ENCODE measurements at regions not wholly inside any gene's neighbourhood (a gene's known extent, or its start where the extent isn't known, plus 50 kb on each side); places are given as distances from the start of the nearest gene placed in this dataset.

GRCh38 chr10:100612601-100613595 lies 77.2 kb downstream of the HIF1AN start:
- H3K9me3 Mint-ChIP-seq: no peaks in the 10 kb centered on the region
- DNase-seq: no peak
- H3K4me3 Mint-ChIP-seq: no peak overlapping the region
- no peaks in the 10 kb centered on the region for H3K4me1 Mint-ChIP-seq
- intact Hi-C loops (cut with micrococcal nuclease): no loop called here
- H3K36me3 Mint-ChIP-seq (ENCODE audit: low read depth): no peaks in the 10 kb centered on the region
- peaks cover 37% of the 10 kb centered on the region for H3K27me3 Mint-ChIP-seq
- no peak overlapping the region for H3K27ac Mint-ChIP-seq

GRCh38 chr10:100613846-100614245 lies 78.1 kb downstream of the HIF1AN start:
- Mint-ChIP-seq H3K27ac (no peak overlapping the region), H3K27me3 (peaks cover 37% of the 10 kb centered on the region), H3K36me3 (ENCODE audit: low read depth) (no peaks in the 10 kb centered on the region), H3K4me3 (no peak overlapping the region), H3K4me1 (no peaks in the 10 kb centered on the region), H3K9me3 (no peaks in the 10 kb centered on the region)
- intact Hi-C loops (cut with micrococcal nuclease): no loop called here
- no peak for DNase-seq

DNA sequence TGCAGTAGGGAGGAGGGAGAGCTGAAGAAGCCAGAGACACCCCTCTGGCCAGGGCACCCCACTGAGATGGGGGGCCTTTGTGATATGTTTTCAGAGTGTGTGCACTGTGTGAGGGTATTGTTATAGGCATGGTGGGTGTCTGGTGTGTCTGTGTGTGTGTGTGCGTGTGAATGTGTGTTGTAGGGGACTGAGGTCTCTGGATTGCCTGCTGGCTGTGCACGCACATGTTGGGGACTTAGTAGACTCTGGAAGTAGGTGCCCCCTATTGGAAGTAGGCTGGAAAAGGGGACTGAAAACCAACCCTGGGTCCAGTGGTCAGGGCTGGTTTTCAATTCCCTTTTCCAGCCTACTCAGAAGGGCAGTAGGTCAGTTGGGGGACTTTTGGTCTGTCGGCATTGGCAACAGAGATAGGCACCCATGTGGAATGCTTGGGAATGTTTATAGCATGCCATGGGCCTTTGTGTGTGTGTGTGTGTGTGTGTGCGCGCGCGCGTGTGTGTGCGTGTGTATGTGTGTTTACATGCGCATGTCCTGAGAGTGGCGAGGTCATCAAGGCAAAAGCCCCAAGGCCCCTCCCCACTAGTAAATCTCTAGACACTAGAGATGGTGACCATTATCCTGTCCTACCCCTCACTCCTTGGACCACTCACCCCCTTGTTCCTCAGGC lies 78.8 kb downstream of the HIF1AN start:
- H3K9me3 Mint-ChIP-seq: no peaks in the 10 kb centered on the region
- intact Hi-C loops (cut with micrococcal nuclease): no loop called here
- no peak overlapping the region for H3K4me3 Mint-ChIP-seq
- DNase-seq: no peak
- no peaks in the 10 kb centered on the region for H3K4me1 Mint-ChIP-seq
- H3K27me3 Mint-ChIP-seq: peaks cover 44% of the 10 kb centered on the region
- H3K36me3 Mint-ChIP-seq (ENCODE audit: low read depth): no peaks in the 10 kb centered on the region
- no peak overlapping the region for H3K27ac Mint-ChIP-seq

DNA sequence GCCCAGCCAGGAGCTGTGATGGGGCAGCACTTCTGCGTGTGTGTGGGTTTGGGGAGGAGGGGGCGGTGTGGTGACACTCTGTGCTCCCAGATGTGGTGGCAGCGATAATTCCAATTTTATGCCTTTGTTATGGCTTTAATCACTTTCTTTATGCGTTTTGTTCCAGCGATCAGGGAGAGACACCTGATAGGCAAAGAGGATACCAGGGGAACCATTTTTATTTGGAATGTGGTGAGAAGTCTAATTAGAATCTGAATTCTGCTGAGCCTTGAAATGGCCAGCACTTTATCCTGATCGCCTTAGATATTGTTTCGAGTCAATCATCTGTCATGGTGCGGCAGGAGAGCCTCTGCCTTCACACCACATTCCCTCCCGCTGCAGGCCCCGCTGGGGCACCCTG lies 79.5 kb downstream of the HIF1AN start:
- no peak for DNase-seq
- Mint-ChIP-seq H3K27me3 (peaks cover 49% of the 10 kb centered on the region), H3K9me3 (no peaks in the 10 kb centered on the region), H3K4me3 (no peak overlapping the region), H3K27ac (no peak overlapping the region), H3K36me3 (ENCODE audit: low read depth) (no peaks in the 10 kb centered on the region), H3K4me1 (no peaks in the 10 kb centered on the region)
- intact Hi-C loops (cut with micrococcal nuclease): no loop called here

DNA sequence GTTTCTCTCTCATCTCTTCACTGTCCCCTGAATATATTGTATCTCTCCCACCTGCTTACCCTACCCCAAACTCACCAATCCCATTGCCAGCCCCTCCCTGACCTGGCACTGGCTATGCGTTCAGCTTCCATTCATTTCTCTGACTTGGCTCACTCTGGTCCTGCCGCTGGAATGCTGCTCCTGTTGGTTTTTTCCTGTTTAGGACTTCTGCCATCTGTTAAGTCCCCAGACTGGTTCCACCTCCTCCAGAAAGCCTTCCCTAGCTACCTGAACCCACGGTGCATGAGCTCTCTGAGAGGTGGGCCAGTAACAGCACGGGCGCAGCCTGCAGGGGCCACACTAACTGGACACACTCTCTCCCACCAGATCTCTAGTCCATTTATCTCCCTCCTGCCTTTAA lies 80.2 kb downstream of the HIF1AN start:
- Mint-ChIP-seq H3K27ac (no peak overlapping the region), H3K36me3 (ENCODE audit: low read depth) (no peaks in the 10 kb centered on the region), H3K27me3 (peaks cover 51% of the 10 kb centered on the region), H3K4me1 (no peaks in the 10 kb centered on the region), H3K4me3 (no peak overlapping the region), H3K9me3 (no peaks in the 10 kb centered on the region)
- DNase-seq: no peak
- intact Hi-C loops (cut with micrococcal nuclease): no loop called here

- Mint-ChIP-seq H3K9me3 (no peaks in the 10 kb centered on the region), H3K4me3 (no peak overlapping the region), H3K36me3 (ENCODE audit: low read depth) (no peaks in the 10 kb centered on the region), H3K27ac (no peak overlapping the region), H3K4me1 (no peaks in the 10 kb centered on the region), H3K27me3 (peaks cover 49% of the 10 kb centered on the region)
- DNase-seq: no peak
- intact Hi-C loops (cut with micrococcal nuclease): no loop called here
Observed at GRCh38 chr10:100618091-100618615, 82.4 kb downstream of the HIF1AN start.

DNA sequence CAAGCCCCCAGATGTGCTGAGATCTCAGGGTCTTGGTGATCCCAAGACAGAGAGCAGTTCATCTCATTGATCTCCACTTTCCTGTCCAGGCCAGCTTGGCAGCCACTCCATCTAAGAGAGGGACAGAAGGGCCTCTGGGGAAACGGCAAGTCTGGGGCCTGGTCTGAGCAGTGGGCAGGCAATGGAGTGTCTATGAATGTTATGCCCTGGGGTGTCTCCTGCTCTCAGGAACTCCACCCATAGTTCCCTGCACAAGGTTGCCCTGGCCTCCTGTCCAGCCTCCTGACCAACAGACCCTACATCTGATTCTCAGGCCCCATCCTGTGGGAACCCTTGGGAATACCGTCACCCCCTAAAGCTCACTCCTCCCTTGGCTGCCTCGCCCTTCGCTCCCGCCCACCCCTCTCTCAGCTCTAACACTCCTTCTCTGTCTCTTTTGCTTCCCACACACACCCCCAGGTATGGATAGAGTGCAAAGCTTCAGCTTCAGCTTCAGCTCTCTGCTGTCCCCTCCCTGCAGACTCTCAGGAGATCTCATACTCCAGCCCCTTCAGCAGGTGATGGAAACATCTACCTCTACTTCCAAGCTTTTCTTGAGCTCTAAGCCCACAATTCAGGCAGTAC lies 83.0 kb downstream of the HIF1AN start:
- DNase-seq: no peak
- no peaks in the 10 kb centered on the region for H3K36me3 Mint-ChIP-seq (ENCODE audit: low read depth)
- intact Hi-C loops (cut with micrococcal nuclease): no loop called here
- H3K27me3 Mint-ChIP-seq: peaks cover 48% of the 10 kb centered on the region
- no peak overlapping the region for H3K27ac Mint-ChIP-seq
- H3K4me3 Mint-ChIP-seq: no peak overlapping the region
- no peaks in the 10 kb centered on the region for H3K9me3 Mint-ChIP-seq
- H3K4me1 Mint-ChIP-seq: no peaks in the 10 kb centered on the region

DNA sequence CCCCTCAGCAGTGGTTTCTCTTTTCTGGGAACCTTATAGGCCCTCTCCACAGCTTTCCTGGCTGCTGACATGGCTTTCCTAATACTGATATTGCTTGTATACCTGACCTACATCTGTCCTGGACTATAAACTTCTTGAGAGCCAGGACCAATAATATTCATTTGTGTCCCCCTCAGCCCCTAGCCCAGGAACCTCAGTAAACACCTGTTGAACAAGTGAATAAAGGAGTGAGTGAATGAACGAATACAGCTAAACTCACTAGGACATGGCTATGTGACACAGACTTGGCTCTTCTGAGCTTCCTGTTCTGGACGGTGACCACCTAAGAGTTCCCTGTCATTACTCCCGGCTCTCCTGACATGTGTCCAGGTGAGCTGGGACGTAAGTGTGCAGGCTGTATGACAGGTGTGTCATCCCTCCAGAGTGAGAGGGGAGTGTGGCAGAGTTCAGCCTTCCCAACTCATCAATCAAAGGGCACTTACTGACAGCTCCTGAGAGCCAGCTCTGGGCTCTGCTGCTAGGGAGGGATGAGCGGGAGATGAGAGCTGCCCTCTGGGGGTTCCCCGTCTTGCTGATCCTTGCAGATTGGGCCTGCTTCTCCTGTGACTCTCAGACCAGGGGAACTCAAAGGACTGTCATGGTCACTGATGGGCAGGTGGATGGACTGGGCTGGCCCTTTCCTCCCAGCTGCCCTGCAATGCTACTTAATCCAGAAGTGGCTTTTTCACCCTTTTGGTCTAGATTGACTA lies 84.5 kb downstream of the HIF1AN start:
- Mint-ChIP-seq H3K27me3 (peaks cover 52% of the 10 kb centered on the region), H3K36me3 (ENCODE audit: low read depth) (no peaks in the 10 kb centered on the region), H3K9me3 (no peaks in the 10 kb centered on the region), H3K4me1 (no peaks in the 10 kb centered on the region), H3K4me3 (no peak overlapping the region), H3K27ac (no peak overlapping the region)
- DNase-seq: no peak
- intact Hi-C loops (cut with micrococcal nuclease): no loop called here

DNA sequence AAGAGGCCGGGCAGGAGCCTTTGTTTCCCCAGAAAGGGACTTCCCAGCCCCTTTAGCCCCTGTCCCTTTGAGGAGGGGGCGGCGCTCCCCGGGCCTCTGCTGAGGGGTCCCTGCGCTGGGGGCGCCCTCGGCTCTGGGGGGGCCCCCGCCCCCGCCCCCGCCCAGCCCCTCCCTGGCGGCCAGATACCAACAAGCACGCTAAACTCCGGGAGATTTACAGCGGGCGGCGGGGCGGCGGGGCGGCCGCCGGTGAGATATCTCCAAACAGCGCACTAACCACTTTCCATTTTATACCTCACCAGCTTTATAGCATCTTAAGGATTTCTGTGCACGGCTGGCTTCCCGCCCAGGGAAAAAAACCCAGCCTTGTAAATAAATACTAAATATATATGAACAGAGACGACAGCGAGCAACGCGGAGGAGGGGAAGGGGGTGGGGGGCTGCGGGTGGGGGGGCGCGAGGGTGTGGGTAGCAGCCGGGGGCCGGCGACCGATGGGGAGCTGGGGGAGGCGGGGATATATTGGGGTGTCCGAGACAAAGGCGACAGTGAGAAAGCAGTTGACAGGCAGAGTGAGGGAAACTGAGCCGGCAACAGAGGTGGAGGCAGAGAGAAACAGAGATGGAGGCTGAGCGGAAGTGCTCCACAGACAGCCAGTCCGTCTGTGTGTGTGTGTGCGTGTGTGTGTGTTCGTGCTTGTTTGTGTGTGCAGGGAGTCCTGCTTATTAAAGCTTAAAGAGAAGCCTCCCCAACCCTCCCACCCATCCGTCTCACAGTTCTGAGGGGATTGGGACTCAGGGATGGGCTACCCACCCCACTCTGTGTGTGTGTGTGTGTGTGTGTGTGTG lies 85.8 kb downstream of the HIF1AN start:
- no peak overlapping the region for H3K27ac Mint-ChIP-seq
- peak; percentile 79 for DNase-seq
- intact Hi-C loops (cut with micrococcal nuclease): no loop called here
- H3K4me3 Mint-ChIP-seq: peak overlapping the region; percentile 45
- peaks cover 54% of the 10 kb centered on the region for H3K27me3 Mint-ChIP-seq
- no peaks in the 10 kb centered on the region for H3K4me1 Mint-ChIP-seq
- H3K36me3 Mint-ChIP-seq (ENCODE audit: low read depth): no peaks in the 10 kb centered on the region
- H3K9me3 Mint-ChIP-seq: no peaks in the 10 kb centered on the region

DNA sequence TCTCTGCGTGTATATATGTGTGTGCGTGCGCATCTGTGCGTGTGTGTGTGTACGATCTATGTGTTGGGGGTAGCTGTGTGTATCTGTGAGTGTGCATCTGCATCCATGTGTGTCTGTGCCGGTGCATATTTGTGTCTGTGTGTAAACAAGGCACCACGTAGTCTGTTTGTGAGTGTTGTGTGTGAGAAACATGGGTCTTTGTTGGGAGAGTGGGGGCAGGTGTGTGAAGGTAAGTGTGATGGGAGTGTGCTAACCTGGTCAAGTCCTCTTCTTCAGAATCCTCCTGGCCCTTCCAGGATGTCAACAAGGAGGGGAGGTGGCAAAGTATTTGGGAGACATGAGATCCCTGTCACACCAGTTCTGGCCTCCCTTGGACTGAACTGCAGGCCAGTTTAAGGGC lies 87.2 kb downstream of the HIF1AN start:
- no peaks in the 10 kb centered on the region for H3K36me3 Mint-ChIP-seq (ENCODE audit: low read depth)
- peaks cover 59% of the 10 kb centered on the region for H3K27me3 Mint-ChIP-seq

DNA sequence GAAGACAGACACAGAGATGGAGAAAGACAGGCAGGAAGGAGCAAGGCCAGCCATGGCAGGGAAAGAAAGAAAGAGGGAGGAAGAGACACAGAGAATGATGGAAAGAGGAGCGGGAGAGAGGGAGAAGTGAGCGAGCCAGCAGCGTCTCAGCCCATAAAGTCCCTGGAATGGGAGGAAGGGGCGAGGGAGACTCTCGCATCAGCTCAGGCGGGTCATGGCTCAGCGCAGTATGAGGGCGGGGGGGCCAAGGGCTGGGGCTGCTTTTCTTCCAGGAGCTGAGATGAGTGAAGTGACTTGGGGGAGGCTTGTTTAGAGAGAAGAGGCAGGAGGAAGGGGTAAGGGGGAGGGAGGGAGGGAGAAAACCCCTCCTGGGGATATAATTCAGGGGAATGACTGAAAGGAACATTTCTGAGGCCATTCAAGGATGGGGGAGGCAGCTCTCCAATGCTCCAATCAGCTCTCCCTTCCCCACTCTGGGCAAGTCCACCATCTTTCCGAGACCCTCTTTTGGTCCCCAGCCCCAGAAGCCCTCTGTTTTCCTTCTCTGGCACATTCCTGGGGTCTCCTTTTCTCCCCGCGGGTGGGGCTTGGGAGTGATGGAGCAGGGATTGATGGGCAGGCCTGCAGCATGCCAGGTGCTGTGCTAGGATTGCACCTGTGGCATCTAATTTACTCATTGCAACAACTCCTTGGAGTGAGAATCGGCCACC lies 87.9 kb downstream of the HIF1AN start:
- intact Hi-C loops (cut with micrococcal nuclease): no loop called here
- no peaks in the 10 kb centered on the region for H3K36me3 Mint-ChIP-seq (ENCODE audit: low read depth)
- peaks cover 61% of the 10 kb centered on the region for H3K27me3 Mint-ChIP-seq
- no peak overlapping the region for H3K4me3 Mint-ChIP-seq
- no peaks in the 10 kb centered on the region for H3K4me1 Mint-ChIP-seq
- no peak for DNase-seq
- H3K9me3 Mint-ChIP-seq: no peaks in the 10 kb centered on the region
- no peak overlapping the region for H3K27ac Mint-ChIP-seq

More for the DNA sequence above, 87.2 kb downstream of the HIF1AN start:
- DNase-seq: no peak
- Mint-ChIP-seq H3K4me1 (no peaks in the 10 kb centered on the region), H3K9me3 (no peaks in the 10 kb centered on the region), H3K4me3 (no peak overlapping the region), H3K27ac (no peak overlapping the region)
- intact Hi-C loops (cut with micrococcal nuclease): no loop called here

- H3K9me3 Mint-ChIP-seq: no peaks in the 10 kb centered on the region
- intact Hi-C loops (cut with micrococcal nuclease): no loop called here
- H3K27me3 Mint-ChIP-seq: peaks cover 55% of the 10 kb centered on the region
- no peak overlapping the region for H3K4me3 Mint-ChIP-seq
- H3K36me3 Mint-ChIP-seq (ENCODE audit: low read depth): no peaks in the 10 kb centered on the region
- no peak for DNase-seq
- no peaks in the 10 kb centered on the region for H3K4me1 Mint-ChIP-seq
- no peak overlapping the region for H3K27ac Mint-ChIP-seq
Observed at GRCh38 chr10:100624298-100624697, 88.6 kb downstream of the HIF1AN start.

Measured in activated CD4-positive, alpha-beta T cell treated with anti-CD3 and anti-CD28 coated beads, Interleukin-2, amount 10 ng/mL, durations not matched to agents 24 days and 14 days (primary cell).